Panc1 (cell line): ENCODE measurements at regions not wholly inside any gene's neighbourhood (a gene's known extent, or its start where the extent isn't known, plus 50 kb on each side); places are given as distances from the start of the nearest gene placed in this dataset.

Source experiments
- ATAC-seq: fragments of 200-7000 bp; cut with Tn5 transposase; 2 replicates; pipeline ENCODE4 v1.9.1; 2020; ENCODE audit warnings: mild to moderate bottlenecking, moderate library complexity
- BruUV-seq: library from RNA; stranded (reverse); fragments of 400-500 nt; replicated peaks from 2 replicates; lab custom pipeline; 2021; lab: Mats Ljungman, UMichigan
- CTCF ChIA-PET: fragments of 300-600 bp; sonication (Branson Sonifier 250); formaldehyde crosslinking; loops from one replicate; lab custom pipeline; 2022; ENCODE audit warnings: antibody characterized with exemption; lab: Charles Lee
- POLR2A ChIA-PET: fragments of 300-600 bp; sonication (Branson Sonifier 250); formaldehyde crosslinking; loops from one replicate; lab custom pipeline; 2022; ENCODE audit warnings: antibody characterized with exemption; lab: Charles Lee
- DNase-seq: peaks from one replicate; pipeline ENCODE4 v3.0.0-alpha.2; 2010; ENCODE audit warnings: low read depth, low spot score
- H3K27ac ChIP-seq: 2 replicates; pipeline ENCODE4 v1.5.1; 2011; ENCODE audit warnings: mild to moderate bottlenecking, low read length, inconsistent platforms
- H3K27me3 ChIP-seq: fragments of 200-500 bp; sonication (Bioruptor generic); 2 replicates; pipeline ENCODE4 v1.6.0; 2014; ENCODE audit warnings: low read length, inconsistent platforms; ENCODE audit not compliant: control insufficient read depth, insufficient read depth
- H3K36me3 ChIP-seq: fragments of 200-500 bp; sonication (Bioruptor generic); 2 replicates; pipeline ENCODE4 v1.5.1; 2014; ENCODE audit warnings: inconsistent platforms, mild to moderate bottlenecking, low read length, moderate library complexity; ENCODE audit not compliant: control insufficient read depth, insufficient read depth
- H3K4me1 ChIP-seq: 2 replicates; pipeline ENCODE4 v1.5.1; 2011; ENCODE audit warnings: inconsistent platforms, mild to moderate bottlenecking, low read length, moderate library complexity; ENCODE audit not compliant: control insufficient read depth, insufficient read depth
- H3K4me3 ChIP-seq, 2 experiments: 2 replicates each; pipeline ENCODE4 v1.5.1; 2011 to 2012; ENCODE audit warnings: low read depth in 2 of 2, low read length in 2 of 2, mild to moderate bottlenecking in 2 of 2, inconsistent platforms in 1 of 2, moderate library complexity in 1 of 2
- H3K9me3 ChIP-seq: fragments of 200-500 bp; sonication (Bioruptor generic); 2 replicates; pipeline ENCODE4 v1.5.1; 2014; ENCODE audit warnings: low read depth, mild to moderate bottlenecking, inconsistent platforms, low read length, moderate library complexity; ENCODE audit not compliant: control insufficient read depth, insufficient read depth
- CTCF ChIP-seq: fragments of 450-650 bp; IDR thresholded peaks from 2 replicates; pipeline ENCODE4 v1.5.1; 2017; ENCODE audit warnings: mild to moderate bottlenecking
- POLR2AphosphoS5 ChIP-seq: IDR thresholded peaks from 2 replicates; pipeline ENCODE4 v1.6.1; 2012; ENCODE audit warnings: mild to moderate bottlenecking, low read depth, low read length, moderate library complexity
- REST ChIP-seq, 2 experiments: IDR thresholded peaks; 2 replicates each; pipeline ENCODE4 v1.6.1; 2011 to 2012; ENCODE audit warnings: low read depth in 2 of 2, control low read depth in 1 of 2, low read length in 1 of 2, mild to moderate bottlenecking in 1 of 2, moderate library complexity in 1 of 2; ENCODE audit not compliant: insufficient read depth in 1 of 2
- SIN3A ChIP-seq: IDR thresholded peaks from 2 replicates; pipeline ENCODE4 v1.6.1; 2012; ENCODE audit warnings: low read depth, mild to moderate bottlenecking, low read length, moderate library complexity, borderline replicate concordance; ENCODE audit not compliant: insufficient read depth
- TCF7L2 ChIP-seq: IDR thresholded peaks from 2 replicates; pipeline ENCODE4 v1.6.1; 2011; ENCODE audit warnings: mild to moderate bottlenecking, low read depth, low read length, inconsistent platforms
- in situ Hi-C: cut with HindIII; loops from 2 replicates; pipeline ENCODE4 v1.10.0; 2016; ENCODE audit warnings: low sequenced_read_pairs, low pct_unique_long_range_greater_than_20kb
- intact Hi-C: fragments of 100-400 bp; cut with micrococcal nuclease; formaldehyde crosslinking; loops from one replicate; pipeline ENCODE4 v1.10.0; 2022; ENCODE audit not compliant: unreplicated experiment

- no peak overlapping the region for H3K27ac ChIP-seq
- no peaks in the 10 kb centered on the region for H3K4me1 ChIP-seq
- ChIA-PET CTCF (no interaction called here), POLR2A (no interaction called here)
- no TSS peak for BruUV-seq
- ATAC-seq (no peak), DNase-seq (no peak)
- TF ChIP-seq POLR2AphosphoS5 (no peak), CTCF (no peak)
- no peak overlapping the region for H3K4me3 ChIP-seq
- no peaks in the 10 kb centered on the region for H3K27me3 ChIP-seq
- no peaks in the 10 kb centered on the region for H3K9me3 ChIP-seq
- intact Hi-C loops: no loop called here
- H3K36me3 ChIP-seq: no peaks in the 10 kb centered on the region
- in situ Hi-C loops: no loop called here
These were observed 133.2 kb upstream of the DDHD1 start for GRCh38 chr14:53286301-53286700.

- TF ChIP-seq POLR2AphosphoS5: no peak
- no peak; the same call in 1 of the 2 replicates for TF ChIP-seq CTCF
- no peak for TF ChIP-seq SIN3A
- TF ChIP-seq REST (IDR thresholded peaks at IDR 0.05; ENCODE audit: insufficient read depth in 1 of 2, low read depth in 2 of 2, low read length in 1 of 2): no peak
- no peak for TF ChIP-seq TCF7L2
- no TSS peak for BruUV-seq
- H3K27me3 ChIP-seq: no peaks in the 10 kb centered on the region
- no peaks in the 10 kb centered on the region for H3K4me1 ChIP-seq
- ChIA-PET CTCF (no interaction called here), POLR2A (interaction anchor here (0.6 kb wide), 1 partner anchor 1038 kb away, joined by 4 read pairs; no protein-coding TSS in a partner anchor)
- no peaks in the 10 kb centered on the region for H3K36me3 ChIP-seq
- H3K27ac ChIP-seq: no peak overlapping the region
- in situ Hi-C loops (no loop called here), intact Hi-C loops (no loop called here)
- ATAC-seq (no peak), DNase-seq (no peak)
- H3K4me3 ChIP-seq: no peak overlapping the region
- H3K9me3 ChIP-seq: no peaks in the 10 kb centered on the region
These were observed 132.7 kb upstream of the DDHD1 start for GRCh38 chr14:53285821-53286220.
